Fibroblast of skin of abdomen (primary cell): ENCODE measurements at regions not wholly inside any gene's neighbourhood (a gene's known extent, or its start where the extent isn't known, plus 50 kb on each side); places are given as distances from the start of the nearest gene placed in this dataset.
"Not testable (repeated sequence)": the region's sequence is repeated elsewhere in the genome, so short reads cannot be mapped to it uniquely, and the experiment has no call there.

ENCODE experiments used
- DNase-seq: peaks from one replicate; pipeline ENCODE4 v3.0.0-alpha.2; 2013

DNA sequence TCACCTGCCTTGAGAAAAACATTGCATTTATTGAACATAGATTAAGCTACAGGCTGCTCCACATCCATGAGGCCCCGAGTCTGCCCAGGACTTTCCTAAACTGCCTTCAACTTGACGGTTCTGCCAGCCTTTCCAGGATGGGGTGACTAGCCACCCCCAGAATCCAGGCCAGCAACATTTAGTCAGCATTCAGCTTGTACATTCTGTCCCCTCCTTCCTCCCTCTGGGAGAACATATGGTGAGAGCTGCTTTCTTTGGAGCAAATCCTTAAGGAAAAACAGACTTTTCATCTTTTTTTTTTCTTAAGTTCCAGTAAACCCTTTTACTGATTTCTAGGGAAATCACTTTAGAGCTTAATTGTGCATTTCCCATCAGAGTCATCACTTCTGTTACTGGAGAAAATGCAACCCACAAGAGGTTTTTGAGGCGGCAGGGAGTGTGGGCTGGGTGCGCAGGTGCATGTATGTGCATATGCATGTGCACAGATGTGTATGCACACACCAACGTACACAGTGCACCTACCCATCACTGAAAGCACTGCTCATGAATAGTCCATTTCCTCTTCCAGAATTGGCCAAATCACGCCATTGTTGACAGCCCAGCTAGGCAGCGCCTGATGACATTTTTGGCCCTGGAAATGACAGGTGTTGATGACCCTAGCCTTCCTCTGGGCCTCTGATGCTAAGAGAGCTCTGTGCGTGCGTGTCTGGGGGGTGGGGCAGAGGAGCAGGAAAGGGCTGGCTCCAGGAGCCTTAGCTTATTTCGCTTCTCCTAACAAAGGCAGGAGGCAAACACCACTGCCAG, 145.6 kb downstream of the HSD17B3 start:
- DNase-seq = no peak

DNA sequence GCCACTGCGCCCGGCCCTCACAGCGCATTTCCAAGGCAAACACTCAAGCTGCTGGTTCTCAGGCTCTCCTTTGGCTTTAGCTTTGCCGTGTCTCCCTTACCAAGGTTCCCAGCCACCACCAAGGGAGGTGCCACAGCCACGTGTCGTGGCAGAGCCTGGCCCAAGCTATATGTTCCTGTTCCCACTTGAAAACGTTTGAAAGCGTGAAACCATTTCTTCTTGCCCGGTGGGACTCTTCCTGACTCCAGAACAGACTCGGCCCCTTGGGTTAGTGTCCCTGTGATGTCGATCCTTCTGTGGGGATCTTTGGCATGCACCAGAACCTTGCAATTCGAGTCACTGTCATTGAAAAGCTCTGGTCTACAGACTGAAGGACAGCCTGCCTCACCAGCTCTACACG, 147.9 kb downstream of the HSD17B3 start:
- no peak for DNase-seq

DNA sequence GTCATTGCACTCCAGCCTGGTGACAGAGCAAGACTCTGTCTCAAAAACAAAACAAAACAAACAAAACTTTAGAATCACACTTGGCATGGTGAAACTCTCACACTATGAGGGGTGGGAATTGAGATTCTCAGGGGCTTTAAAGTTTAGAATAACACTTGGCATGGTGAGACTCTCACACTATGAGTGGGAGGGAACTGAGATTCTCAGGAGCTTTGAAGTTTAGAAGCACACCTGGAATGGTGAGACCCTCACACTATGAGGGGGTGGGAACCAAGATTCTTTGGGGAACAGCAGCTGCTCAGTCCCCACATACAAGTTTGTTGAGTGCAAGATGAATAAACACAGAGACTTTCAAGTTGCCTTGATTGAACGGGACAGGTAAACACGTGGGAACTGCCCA, 149.4 kb downstream of the HSD17B3 start:
- DNase-seq = no peak

- DNase-seq = no peak
These were observed 151.4 kb downstream of the HSD17B3 start for GRCh38 chr9:96150324-96151227.

- no peak for DNase-seq
These were observed 152.3 kb downstream of the HSD17B3 start for GRCh38 chr9:96149533-96150280.

DNA sequence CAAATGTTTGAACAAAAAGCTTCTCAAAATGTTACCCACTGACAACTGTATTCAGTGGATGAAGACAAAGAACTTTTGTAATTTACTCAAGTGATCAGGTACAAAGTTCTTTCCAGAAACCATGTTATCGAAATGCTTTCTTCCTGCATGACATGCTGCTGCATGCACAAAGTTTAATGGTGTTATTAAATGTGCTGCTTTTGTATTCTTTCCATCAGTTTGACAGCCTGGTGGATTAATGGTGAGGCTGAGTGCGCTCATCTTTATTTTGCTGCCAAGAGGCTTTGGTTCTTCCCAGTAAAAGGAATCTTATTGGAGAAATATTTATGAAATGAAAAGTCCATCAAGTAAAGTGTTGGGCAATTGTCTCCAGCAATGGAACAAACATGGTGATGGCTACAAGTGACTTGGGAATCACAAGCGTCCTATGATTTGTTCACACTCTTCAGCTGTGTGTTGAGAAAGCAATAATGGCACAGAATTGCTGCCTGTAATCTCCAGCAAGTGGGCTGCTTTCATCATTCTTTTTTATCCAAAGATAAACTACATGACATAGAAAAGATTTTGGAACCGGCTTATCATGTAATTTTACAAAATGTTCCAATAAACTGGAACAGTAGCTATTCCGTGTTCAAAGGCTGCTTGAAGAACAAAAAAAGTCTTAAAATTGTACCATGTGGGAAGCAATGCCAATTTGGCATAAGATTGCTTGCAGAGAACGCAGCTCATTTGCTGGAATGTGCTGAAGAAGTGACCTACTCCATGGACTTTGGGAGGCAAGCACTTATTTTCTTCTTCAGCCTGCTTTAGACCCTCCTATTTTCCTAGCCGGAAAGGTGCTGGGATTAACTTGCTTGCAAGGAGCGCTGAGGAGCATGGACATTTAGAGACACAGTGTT, 153.1 kb downstream of the HSD17B3 start:
- DNase-seq = no peak

- not testable (repeated sequence) for DNase-seq
These were observed 154.9 kb downstream of the HSD17B3 start for GRCh38 chr9:96147029-96147428.

- no peak for DNase-seq
These were observed 160.3 kb downstream of the HSD17B3 start for GRCh38 chr9:96141666-96142065.

DNA sequence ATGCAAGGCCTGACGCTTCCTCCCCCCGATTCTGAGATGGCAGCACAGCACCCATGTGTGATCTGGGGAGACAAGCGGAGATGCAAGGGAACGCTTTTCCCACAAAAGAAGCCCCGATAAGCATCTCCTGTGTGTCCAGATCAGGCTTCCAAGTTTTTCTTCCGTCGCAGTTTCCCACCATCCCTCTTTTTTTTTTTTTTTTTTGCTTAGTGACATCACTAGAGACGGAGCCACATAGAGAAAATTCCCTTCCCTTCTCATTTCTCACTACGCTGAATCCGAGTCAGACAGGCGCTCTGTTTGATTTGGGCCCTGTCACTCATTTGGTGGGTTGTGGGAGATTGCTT, 160.9 kb downstream of the HSD17B3 start:
- DNase-seq = no peak

DNA sequence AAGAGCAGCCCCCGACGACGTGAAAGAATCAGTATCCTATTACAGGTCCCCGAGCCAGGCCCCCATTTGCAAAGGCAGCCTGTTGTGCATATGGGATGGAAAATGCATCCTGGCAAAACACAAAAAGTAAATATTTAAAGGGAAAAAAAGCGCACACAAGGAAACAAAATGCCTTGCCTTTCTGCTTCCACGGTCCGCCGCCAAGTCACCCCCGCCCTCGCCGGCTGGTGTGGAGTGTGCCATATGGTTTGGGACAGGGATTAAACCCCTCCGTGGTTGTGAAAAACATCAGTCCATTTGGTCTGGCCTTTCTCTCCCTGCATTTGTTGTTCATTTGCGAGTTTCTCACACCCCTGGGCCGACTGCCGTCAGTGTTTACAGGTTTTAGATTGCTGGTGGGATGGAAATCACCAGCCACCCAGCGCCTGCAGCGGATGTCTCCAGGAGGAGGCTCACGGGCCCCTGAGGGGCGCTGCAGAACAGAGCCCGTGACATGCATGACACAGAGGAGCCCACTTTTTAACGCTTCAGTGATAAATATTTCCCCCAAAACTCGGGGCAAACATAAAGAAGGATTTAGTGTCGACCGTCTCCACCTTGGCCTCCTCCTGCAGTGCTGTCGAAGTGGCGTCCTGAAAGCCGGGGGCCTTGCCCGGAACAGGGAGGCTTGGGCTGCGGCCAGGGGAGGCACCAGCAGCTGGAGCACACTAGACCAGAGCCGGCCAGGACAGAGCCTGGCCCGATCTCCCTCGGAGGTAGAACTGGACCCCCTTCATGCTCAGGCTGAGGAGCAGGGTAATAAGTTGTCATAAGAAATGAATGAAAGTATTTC, 161.5 kb downstream of the HSD17B3 start:
- DNase-seq = no peak

DNA sequence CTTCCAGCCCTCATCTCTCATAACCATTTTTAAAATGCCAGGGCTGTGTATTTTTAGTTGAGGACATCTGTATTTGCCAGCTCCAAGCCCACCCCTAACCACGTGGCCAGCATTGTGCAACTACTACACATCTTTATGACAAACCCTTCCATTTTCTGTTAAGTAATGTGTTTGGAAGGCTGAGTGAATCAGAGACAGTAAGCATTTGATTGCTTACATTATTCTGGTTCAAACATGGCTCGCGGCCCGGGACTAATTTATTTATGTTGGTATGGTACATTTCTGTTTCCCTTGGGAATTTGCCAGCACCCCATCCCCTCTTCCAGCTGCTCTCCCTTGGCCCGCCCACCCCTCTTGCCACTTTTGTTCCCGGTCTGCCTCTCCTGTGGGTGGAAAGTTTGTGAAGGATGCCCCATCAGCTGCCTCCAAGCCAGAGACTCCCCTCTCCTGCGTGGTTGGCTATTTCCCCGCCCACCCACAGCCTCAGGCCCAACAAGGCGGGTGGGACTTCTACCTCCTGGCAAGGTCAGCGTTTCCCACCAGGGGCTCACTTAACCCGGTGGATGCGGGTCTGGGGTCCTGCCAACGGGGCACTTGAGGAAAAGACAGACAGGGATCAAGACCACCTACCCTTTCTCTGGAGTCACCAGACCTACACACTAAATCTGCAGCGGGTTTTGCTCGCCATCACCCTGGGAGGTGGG, 162.2 kb downstream of the HSD17B3 start:
- peak; percentile 93 for DNase-seq

- DNase-seq = no peak
These were observed 163.4 kb downstream of the HSD17B3 start for GRCh38 chr9:96138616-96139015.

GRCh38 chr9:96137671-96138429, 164.1 kb downstream of the HSD17B3 start:
- DNase-seq = peak; percentile 53

GRCh38 chr9:96136992-96137670, 164.8 kb downstream of the HSD17B3 start:
- DNase-seq = peak; percentile 59

DNA sequence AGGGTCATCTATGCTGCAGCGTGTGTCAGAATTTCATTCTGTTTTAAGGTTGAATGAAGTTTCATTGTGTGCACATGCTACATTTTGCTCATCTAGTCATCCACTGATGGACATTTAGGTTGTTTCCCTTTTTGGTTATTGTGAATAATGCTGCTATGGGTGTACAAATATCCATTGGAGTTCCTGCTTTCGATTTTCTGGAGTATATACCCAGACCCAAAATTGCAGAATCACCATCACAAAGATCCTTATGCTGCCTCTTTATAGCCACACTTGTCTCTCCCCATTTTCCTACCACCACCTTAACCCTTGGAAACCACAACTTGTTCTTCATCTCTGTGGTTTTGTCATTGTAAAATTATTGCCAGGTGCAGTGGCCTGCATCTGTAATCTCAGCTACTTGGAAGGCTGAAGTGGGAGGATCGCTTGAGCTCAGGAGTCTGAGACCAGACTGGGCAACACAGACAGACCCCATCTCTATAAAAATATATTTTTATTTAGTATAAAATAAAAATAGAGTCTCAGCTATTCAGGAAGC, 166.2 kb downstream of the HSD17B3 start:
- DNase-seq = no peak

DNA sequence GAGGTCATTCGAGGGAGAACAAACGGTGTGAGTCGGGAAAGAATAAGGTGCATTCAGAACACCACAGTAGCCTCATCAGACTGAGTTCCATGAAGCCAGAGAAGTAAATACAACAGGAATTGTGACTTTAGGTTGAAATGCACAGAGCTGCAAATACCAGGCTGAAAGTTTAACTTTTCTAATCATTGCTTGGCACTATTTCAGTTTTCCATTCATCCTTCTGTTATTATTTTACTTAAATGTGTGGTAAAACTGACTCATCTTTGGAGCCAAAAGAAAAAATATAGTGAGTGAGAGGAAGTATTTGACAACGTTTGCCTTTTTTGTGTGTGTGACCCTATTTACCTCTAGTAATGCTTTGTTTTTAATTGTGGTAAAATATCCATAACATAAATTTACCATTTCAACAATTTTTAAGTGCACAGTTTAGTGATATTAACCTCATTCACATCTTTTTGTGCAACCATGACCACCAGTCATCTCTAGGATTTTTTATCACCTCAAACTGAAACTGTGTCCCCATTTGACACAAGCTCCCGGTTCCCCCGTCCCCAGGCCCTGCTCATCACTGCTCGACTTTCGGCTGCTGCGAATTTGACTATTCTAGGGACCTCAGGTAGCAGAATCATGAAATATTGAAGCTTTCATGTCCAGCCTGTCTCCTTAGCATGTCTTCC, 166.8 kb downstream of the HSD17B3 start:
- peak; percentile 72 for DNase-seq

DNA sequence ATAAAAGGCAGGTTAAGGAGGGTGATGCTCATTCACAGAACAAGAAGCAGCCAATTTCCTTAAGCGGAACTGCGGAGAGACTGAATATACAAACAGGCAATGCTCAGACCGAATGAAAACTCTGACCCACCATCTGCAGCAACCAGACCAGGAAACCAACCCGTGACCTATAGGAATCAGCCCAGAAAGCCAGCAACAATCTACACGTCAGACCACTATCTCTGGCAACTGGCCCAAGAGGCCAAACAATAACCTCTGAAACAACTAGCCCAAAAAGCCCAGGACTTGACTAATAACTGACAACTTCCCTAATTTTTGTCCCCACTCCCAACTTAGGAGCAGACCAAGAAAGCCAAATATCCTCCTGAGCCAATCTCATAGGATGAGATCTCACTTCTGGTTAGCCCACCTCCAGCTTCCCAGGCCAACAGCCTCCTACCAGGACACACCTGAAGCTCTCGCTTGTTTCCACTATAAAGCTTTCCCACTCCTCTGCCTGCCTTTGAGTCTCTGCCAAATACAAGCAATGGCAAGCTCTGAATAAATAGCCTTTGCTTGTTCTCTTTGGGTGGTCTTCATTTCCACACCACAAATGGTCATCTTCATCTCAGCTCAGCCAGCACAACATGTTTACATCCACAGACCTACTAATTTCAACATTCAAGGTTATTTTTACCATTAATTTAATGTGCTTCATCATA, 168.5 kb downstream of the HSD17B3 start:
- DNase-seq = no peak
